T-helper 22 cell (primary cell): ENCODE measurements at regions not wholly inside any gene's neighbourhood (a gene's known extent, or its start where the extent isn't known, plus 50 kb on each side); places are given as distances from the start of the nearest gene placed in this dataset.

Source experiments
- DNase-seq: peaks from one replicate; pipeline ENCODE4 v3.0.0-alpha.2; 2020; ENCODE audit warnings: low read depth

GRCh38 chr2:11953258-11953657 lies 206.8 kb downstream of the LPIN1 start:
- no peak for DNase-seq

DNA sequence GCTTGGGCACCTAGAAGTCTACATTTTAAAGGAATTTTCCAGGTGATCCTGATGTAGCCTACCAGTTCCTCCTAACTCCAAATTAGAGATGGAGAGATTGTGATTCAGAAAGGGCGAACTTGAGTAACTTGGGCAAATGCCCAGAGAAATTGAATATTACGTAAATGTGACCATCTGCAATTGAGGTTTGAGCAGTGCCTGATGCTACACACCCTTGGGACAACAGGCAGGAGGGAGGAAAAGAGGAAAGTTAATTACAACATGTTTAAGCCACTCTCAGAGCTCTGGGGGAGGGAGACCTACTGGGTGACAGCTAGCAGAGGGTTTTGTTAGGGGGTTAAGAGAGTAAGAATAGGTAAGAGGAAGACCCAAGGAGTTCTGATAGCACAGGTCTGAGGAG lies 208.9 kb downstream of the LPIN1 start:
- no peak for DNase-seq

DNA sequence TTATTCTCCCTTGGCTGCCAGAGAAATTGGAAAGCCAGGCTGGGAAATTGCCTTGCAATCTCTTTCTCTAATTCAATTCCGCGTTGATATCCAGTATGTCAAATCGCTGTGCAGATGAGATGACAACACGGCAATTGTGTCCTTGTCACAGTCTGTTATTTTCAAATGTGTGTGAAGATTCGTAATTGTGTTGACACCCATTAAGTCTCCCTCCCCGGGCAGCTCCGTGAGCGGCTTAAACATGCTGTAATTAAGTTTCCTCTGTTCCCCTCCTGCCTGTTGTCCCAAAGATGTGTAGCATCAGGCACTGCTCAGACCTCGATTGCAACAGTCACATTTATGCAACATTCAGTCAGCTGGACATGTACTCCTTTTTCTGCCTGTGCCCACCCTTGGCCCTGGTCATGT lies 209.5 kb downstream of the LPIN1 start:
- no peak for DNase-seq

DNA sequence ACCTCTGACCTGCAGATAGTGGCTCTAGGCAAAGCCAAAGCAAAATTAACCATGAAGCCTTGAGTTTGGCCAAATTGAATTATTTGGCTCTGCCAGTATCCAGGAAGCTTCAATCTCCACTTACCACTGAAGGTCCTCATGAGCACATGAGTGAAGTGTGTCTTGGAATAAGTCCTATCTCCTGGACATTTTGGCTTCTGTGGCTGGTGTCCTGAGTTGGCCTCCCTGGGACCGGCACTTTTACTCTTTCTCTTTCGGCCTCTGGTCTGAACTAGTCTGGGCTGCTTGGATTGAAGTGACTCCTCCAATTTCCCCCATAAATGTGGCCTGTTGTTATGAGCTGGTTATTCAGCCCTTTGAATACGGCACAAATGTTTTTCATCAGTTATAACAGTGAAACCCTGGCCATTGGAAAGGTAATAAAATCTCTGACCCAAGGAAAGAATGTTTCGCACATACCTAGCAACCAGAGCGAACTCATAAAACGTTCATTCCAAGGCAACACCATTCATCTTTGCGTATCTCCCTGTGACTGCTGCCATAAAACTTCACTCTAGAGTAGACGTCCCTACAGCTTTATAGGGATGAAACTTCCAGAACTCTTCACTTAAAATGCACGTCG lies 216.4 kb downstream of the LPIN1 start:
- DNase-seq: no peak

GRCh38 chr2:11963966-11964365 lies 217.5 kb downstream of the LPIN1 start:
- no peak for DNase-seq

DNA sequence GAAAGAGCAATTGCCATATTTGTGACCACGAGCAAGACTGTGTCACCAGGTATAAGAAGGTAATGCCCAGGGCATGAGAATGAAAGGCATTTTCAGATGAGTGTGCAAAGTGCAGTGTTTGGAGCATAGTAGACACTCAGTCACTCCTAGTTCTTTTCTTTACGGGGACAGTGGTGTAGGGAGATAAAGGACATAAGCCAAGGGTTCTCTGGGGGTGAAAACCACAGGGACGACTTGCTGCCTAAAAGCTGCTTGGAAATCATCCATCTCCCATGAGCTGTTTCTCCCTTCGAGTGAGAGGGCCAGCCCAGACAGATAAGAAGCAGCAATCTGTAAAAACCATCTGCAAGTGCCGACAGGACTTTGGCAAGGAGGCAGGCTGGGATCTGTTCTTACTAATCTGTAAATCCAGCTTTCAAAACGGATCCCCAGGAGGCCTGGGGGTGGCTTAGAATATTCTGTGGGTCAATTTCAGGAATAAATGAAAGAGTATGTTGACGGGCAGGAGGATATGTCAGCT lies 221.6 kb downstream of the LPIN1 start:
- DNase-seq: no peak

- no peak for DNase-seq
Measured at GRCh38 chr2:11968521-11968920, 222.1 kb downstream of the LPIN1 start.

GRCh38 chr2:11969774-11970173 lies 223.3 kb downstream of the LPIN1 start:
- no peak for DNase-seq

DNA sequence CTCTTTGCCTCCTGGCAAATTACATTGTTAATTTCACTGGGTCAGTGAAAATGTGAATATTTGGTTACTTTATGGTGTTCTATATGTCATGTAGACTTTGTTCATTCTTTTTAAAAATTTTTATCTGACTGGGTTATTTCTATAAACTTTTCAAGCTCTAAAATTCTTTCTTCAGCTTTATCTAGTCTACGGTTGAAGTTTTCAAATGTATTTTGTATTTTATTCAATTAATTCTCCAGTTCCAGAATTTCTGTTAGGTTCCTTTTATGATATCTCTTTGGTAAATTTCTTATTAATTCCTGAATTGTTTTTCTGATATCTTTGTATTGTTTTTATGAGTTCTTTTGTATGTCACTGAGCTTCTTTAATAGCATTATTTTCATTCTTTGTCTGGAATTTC lies 228.1 kb downstream of the LPIN1 start:
- DNase-seq: no peak

DNA sequence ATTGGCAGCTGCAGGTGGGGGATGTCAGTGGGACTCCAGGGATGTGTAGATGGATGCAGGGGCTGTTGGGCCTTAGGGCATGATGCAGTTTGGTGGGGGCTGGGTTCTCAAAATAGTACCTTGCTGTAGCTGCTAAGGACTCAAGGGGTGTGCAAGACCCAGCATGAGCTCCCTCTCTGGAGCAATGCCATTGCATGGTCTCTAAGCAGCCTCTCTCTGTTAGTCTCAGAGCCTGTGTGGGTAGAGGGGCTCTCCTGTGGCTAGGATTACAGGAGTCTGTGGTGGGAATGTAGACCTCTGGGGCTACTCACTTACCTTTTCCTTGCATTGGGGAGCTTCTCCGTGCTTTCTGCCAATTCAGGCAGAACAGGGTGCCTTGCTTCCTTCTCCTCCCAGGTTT lies 228.9 kb downstream of the LPIN1 start:
- no peak for DNase-seq

GRCh38 chr2:11976073-11976472 lies 229.6 kb downstream of the LPIN1 start:
- no peak for DNase-seq

- no peak for DNase-seq
Measured at GRCh38 chr2:11977766-11978524, 231.5 kb downstream of the LPIN1 start.

DNA sequence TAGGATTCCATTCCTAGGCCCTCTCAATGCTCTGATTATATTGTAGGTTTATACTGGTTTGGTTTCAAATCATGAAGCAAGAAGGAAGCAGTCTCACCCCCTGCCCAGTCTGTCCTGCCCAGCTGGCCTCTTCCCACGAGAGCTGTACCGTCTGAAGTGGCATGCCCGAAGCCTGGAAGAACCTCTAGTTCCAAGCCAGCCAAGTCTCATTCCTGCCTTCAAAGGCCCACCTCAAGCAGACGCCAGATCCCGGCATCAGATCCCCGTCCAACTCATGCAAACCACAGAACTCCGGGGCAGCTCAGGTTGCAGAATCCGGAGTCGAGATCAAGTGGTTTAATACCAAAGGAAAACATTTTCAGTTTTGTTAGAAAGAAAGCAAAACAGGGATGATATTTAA lies 234.4 kb downstream of the LPIN1 start:
- no peak for DNase-seq

DNA sequence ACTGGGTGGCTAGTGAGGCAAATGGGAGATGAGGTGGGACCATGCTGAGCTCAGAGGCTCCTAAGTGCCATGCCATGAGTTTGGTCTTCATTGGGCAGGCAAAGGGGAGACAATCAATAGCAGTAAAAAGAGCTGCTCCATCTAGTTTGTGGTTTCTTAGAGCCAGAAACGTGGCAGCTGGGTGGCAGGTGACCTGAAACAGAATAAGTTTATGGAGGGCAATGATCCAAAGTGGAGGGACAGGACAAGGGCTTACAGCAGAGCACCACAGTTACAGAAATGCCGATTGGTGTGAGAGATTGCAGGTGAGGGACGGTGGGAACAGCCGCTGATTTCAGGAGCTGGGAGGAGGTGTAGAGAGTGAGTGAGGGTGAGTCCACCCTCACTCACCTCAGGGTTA lies 237.0 kb downstream of the LPIN1 start:
- DNase-seq: no peak

- DNase-seq: no peak
Measured at GRCh38 chr2:11983870-11984269, 237.4 kb downstream of the LPIN1 start.

DNA sequence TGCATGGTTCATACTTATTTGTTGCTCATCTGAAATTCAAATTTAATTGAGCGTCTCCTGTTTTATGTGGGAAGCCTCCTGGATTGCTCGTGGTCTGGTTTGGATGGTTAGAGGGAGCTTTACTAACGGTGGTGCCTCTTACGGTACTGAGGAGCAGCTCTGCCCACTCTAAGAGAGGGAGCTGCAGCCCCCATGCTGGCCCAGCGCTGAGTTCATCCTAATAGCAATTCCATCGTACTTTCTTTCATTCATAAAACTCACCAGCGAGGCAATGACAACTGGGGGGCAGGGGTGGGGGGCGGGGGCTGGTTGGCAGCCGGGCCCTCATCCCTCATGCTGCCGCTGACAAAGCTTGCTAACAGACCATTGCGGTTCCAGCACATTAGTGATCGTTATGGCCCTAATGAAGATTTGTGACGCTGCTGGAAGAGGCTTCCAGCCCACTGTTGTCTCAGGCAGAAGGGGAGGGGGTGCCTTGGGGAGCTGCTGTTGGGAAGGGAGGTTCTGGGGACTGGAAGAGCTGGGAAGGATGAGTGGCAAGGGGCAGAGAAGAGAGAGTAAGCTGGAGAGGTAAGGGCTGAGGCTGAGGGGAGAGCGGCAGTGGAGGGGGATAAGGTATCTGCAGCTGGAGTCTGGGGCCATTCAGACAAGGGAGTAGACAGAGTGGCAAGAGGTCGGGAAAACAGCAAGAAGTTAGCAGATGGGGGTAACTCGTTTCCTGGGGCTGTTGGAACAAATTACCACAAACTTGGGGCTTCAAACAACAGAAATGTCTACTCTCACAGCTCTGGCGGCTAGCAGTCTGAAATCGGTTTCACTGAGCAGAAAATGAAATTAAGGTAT lies 238.1 kb downstream of the LPIN1 start:
- no peak for DNase-seq

DNA sequence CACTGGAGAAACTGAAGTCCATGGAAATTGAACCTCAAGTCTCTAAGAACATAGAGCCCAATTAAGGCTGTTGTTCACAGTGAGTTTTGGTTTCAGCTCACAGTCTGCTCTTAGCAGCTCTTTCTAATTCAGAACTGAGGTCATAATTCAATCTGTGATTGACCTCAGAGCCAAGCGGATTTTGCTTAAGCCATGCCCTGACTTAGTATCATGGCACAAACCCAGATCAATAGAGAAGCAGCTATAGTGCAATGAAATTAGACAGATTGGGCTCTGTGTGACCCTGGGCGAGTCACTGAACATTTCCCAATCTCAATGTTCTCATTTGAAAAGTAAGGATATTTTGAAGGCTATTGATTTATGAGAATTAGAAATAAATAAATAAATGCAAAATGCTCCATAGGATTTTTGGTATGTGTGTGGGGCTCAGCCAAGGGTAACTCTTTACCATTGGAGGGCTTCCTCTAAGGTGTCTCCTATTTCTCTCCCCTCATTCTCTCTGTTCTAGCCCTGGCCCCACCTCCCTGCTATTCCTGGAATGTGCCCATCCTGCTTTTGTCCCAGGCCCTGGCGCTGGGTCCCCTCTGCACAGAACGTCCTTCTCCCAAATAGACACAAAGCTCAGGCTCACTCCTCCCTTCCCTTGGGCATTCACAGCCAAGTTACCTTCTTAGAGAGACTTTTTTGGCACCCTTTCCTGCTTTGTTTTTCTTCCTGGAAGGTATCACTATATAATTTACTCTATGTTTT lies 239.6 kb downstream of the LPIN1 start:
- DNase-seq: no peak

DNA sequence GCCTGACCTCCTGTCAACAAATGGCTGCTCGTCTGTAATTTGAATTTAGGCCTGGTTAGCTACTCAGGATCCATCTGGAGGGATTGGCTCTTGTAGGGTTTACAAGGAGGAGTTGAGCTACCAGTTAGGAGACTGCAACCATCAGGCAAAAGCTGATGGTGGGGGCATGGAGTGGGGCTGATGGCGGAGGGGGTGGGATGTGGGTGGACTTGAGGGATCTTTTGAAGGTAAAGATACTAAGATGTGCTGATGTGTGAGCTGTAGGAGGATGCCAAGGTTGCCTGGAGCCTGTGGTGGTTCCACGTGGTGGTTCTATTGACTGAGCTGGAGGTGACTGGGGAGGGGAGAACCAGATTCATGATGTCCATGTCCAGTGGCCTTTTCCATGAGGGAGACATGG lies 240.7 kb downstream of the LPIN1 start:
- DNase-seq: no peak

DNA sequence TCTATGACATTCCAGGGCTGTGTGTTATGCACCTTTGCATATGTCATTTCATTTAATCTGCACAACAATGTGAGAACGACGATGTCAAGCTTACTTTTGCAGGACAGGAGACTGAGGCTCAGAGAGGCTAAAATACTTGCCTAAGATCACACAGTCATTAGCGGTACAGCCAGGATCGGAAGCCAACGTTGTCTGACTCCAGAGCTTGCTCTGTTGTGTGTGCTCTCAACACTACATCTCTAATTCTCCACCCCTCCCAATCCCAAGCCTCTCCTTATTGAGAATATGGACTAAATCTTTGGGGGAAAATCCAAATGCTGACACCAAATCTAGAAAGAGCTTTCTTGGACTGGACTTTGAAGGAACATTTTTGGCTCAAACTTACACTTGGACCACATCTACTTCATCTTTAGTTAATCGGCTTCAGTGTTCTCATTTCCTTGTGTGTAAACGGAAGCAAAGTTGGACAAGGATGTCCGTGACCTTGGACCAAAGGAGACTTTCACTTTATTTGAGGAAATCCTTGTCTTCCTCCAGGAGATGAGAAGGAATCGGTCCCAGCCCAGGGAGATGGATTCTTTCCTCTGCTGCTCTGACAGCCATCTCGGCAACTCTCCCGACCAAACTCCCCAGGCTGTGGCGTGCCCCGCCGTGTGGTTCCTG lies 242.4 kb downstream of the LPIN1 start:
- no peak for DNase-seq

DNA sequence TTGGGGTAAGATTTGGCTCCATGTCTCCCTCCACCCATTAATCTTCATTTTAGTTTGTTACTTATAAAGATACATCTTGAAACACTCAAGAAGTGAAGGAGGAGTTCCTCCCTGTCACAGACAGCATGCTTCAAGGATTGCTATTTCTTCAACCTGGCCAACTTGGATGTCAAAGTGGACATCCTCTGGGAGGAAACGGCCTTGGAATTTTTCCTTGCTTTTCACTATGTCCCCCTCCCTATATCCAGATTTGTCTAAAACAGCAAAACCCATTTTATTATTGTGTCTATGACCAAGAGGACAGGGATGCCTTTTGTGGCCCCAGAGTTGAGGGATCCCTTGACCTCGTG lies 242.9 kb downstream of the LPIN1 start:
- DNase-seq: no peak

DNA sequence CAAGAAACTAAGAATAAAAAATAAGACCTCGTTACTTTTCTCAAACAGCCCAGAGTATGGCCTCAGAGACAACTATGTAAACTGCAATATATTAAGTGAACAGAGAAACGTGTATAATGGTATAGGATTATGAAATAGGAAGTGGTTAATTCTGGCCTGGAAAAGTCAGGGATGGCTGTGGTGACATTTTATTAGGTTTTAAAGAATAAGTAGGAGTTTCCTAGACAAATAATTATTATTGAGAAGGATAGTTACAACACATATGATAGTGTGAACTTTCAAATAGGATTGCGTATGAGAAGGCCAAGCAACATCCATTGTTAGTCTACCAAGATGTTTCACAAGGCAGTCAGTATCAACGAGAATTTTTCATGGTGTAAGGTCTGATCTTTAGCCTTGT lies 244.1 kb downstream of the LPIN1 start:
- DNase-seq: no peak

- DNase-seq: no peak
Measured at GRCh38 chr2:11993749-11994148, 247.3 kb downstream of the LPIN1 start.
